Epithelial cell of proximal tubule (primary cell): ENCODE measurements at regions not wholly inside any gene's neighbourhood (a gene's known extent, or its start where the extent isn't known, plus 50 kb on each side); places are given as distances from the start of the nearest gene placed in this dataset.
"Not testable (repeated sequence)": the region's sequence is repeated elsewhere in the genome, so short reads cannot be mapped to it uniquely, and the experiment has no call there.

Source experiments
- DNase-seq: peaks from one replicate; pipeline ENCODE4 v3.0.0-alpha.2; 2011; ENCODE audit warnings: low read depth
- H3K4me3 ChIP-seq: 2 replicates; pipeline ENCODE4 v1.5.1; 2011; ENCODE audit warnings: low read depth, mild to moderate bottlenecking, low read length
- TF ChIP-seq, protein P1 (sequence below): conservative IDR thresholded peaks from 2 replicates; pipeline ENCODE4 v1.5.1; 2012; ENCODE audit warnings: low read depth, mild to moderate bottlenecking, low read length

DNA sequence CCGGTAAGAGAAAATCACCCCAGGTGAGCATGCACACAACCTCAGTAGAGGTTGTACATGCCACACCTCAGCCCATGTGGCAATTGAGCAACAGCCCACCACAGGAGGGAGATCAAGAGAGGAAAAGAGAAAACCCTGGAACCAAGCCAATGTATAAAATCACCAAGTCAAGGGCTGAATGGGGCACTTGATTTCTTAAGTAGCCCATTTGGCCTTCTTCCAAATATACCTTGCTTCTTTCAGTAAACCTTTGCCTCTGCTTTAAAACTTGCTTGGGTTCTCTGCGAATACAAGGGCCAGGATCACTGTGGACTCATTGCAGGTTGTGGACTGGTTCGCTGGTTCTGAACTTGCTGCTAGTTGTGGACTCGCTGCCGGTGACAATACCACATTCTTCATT, 1814.0 kb downstream of the PLA2G4A start:
- TF ChIP-seq, protein P1, sequence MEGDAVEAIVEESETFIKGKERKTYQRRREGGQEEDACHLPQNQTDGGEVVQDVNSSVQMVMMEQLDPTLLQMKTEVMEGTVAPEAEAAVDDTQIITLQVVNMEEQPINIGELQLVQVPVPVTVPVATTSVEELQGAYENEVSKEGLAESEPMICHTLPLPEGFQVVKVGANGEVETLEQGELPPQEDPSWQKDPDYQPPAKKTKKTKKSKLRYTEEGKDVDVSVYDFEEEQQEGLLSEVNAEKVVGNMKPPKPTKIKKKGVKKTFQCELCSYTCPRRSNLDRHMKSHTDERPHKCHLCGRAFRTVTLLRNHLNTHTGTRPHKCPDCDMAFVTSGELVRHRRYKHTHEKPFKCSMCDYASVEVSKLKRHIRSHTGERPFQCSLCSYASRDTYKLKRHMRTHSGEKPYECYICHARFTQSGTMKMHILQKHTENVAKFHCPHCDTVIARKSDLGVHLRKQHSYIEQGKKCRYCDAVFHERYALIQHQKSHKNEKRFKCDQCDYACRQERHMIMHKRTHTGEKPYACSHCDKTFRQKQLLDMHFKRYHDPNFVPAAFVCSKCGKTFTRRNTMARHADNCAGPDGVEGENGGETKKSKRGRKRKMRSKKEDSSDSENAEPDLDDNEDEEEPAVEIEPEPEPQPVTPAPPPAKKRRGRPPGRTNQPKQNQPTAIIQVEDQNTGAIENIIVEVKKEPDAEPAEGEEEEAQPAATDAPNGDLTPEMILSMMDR: no peak
- DNase-seq: no peak
- no peak overlapping the region for H3K4me3 ChIP-seq

DNA sequence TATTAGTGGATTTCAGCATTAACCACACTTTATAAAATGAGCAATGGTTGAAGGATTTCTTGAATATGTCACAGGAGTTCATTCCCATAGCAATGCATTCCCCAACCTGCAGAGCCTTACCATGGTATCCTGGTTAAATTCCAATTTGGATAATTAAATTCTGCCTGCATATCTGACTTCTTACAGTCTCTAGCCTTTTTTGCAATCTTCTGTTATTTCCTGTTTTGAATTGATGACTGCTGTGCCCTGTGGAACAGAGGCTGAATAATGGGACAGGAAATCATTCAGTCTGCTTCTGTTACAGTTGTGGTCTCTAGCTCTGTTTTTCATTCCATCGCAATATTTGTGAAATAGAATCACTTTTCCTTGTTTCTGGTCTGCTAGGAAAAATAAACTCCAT, 1823.9 kb downstream of the PLA2G4A start:
- no peak overlapping the region for H3K4me3 ChIP-seq
- no peak for DNase-seq
- TF ChIP-seq, protein P1: no peak

DNA sequence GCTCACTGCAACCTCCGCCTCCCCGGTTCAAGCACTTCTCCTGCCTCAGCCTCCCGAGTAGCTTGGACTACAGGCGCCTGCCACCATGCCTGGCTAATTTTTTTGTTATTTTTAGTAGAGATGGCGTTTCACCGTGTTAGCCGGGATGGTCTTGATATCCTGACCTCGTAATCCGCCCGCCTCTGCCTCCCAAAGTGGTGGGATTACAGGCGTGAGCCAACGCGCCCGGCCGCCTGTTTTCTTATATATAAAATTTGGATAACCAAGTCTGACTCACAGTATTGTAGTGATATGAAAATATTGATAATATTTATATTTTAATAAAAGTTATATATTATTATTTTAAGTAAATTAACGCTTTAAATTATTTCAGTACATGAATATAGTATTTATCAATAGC, 1821.7 kb downstream of the BRINP3 start:
- H3K4me3 ChIP-seq, DNase-seq: not testable (repeated sequence)

DNA sequence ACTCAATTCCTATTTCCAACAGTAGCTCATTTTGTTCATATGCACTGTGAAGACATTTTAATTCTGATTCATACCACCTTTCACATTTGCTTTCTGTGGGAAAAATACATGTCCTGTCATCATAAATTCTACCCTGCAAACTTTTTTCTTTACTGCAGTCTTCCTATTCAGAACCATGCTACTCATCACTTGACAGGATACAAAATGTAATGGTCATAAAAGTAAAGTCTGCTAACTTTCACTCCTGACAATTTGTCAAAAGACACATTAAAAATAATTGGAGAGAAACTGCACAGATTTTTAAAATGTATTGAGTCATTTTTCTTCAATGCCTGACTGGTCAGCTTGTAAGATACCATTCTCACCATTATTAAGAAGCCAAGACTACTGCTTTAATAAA, 1817.1 kb downstream of the BRINP3 start:
- DNase-seq: no peak
- TF ChIP-seq, protein P1: no peak
- H3K4me3 ChIP-seq: no peak overlapping the region

DNA sequence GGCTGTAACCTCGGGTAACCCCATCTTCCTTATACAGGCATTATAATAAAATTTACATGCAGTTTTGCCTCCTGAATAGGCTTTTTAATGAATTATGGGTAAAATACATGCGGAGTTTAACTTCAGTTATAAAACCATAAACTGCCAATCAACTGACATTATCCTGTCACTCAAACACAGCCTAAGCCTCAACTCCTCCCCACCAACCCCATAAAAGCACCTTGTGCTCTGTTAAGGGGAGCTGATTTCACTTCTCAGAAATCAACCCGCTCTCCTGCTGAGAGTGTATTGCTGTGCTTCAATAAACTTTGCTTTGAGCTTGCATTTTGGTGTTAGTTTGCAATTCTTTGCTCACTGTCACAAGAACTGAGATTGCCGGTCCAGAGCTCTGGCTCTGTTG, 1812.2 kb downstream of the BRINP3 start:
- no peak overlapping the region for H3K4me3 ChIP-seq
- TF ChIP-seq, protein P1: no peak
- no peak for DNase-seq

DNA sequence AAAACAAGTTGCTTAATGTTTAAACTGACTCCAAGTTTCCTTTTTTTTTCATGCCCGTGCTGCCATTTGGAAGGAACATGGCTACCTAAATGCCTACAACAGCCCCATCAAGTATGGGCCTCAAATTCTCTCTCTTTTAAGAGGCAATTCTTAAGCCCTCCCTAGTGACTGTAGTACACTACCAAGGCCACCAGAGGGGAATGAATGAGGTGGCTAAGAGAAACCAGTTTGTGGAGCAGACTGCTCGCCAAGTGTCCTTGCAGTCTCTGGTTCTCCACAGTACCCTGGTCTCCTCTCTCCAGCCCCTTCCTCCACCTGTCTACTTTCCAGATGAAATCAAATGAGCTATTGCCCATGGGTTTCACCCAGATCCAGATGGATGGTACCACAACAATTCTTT, 1809.6 kb downstream of the BRINP3 start:
- no peak for DNase-seq
- H3K4me3 ChIP-seq: no peak overlapping the region
- TF ChIP-seq, protein P1: peak; percentile 24

DNA sequence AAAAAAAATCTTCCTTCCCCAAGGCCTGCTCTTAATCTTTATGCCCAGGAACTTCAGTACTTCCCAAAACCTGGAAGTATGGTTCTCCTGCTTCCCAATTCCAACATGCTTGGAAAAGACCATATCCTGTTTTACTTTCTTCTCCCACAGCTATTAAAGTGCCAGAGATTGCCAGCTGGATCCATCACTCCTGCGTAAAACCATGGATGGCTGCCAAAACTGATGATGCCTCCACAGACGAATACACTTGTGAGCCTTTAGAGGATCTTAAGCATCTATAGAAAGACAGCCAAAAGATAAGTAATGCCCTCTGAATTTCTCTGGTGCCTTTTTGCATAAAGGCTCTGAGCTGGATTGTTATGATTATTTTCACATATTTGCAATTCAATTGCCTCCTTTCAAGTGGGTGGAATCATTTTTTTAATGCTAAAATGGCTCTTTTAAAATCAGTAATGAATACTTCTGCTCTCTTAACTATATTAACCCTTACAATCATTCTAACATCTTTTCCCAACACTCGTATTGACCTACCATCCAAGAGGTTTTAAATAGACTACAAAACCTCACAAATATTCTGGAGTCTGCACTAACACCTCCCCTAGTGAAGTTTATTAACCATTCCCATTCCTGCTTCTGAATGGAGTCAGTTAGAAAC, 1807.8 kb downstream of the BRINP3 start:
- DNase-seq: no peak

More for the DNA sequence above, 1807.8 kb downstream of the BRINP3 start:
- H3K4me3 ChIP-seq: no peak overlapping the region
- TF ChIP-seq, protein P1: no peak
